AG20443 (cell line): ENCODE measurements at regions not wholly inside any gene's neighbourhood (a gene's known extent, or its start where the extent isn't known, plus 50 kb on each side); places are given as distances from the start of the nearest gene placed in this dataset.

Experiments
- DNase-seq: peaks from one replicate; pipeline ENCODE4 v3.0.0; 2012; ENCODE audit warnings: low spot score, mixed read lengths

DNA sequence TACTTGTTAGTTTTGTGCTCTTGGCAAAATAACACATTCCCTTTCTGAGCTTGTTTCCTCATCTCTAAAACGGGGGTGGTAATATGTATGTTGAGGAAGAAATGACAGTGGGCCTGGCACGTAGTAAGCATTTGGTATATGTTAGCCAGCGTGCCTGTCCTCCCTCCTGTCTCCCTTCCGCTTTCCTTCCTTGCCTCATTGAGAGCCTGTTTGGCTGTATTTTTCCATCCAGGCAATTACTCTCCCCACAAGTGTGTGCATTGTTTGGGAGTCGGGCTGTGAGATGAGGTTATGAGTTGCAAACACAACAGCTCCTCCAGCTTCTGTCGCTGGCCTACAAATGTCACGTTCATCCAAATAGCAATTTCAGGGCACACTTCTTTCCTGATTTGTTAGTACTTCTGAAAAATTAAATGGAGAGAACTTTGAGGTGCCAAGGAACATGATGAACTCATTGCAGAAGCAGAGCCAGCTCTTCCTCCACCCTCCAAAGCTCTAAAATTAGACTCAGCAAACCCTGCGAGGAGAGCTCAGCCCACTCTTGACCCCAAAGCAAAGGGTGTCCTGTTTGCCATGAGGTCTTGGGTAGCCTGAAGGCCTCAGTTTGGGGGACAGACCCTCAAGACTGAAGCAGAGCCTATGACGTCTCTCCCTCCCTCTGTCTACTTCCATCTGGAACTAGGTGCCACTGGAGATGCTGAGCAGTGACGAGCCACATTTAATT lies 50.7 kb upstream of the TOX2 start:
- no peak for DNase-seq

DNA sequence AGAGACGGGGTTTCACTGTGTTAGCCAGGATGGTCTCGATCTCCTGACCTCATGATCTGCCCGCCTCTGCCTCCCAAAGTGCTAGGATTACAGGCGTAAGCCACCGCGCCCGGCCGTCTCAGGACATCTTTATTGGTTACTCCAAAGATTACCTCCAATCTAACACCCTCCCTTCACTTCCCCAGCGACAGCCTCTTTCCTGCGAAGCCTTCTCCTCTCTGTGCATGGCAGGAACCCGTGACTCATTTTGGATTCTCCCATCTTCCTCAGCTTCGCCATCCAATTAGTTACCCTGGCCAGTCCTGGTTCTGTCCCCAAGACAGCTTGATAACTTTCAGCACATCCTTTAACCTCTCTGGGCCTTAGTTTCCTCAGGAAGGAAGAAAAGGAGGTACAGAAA lies 51.3 kb upstream of the TOX2 start:
- DNase-seq, result no peak

DNA sequence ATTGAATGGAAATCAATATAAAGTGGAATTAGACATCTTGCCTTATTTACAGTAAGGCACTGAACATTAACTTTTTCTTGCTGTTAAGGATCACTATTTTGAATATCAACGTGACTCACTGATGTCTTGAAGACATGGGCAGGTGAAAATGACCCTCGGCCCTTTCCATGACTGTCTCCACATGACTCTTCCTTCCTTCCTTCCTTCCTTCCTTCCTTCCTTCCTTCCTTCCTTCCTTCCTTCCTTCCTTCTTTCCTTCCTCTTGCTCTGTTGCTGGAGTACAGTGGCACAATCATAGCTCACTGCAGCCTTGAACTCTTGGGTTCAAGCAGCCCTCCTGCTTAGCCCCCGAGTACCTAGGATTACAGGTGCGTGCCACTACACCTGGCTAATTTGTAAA lies 52.2 kb upstream of the TOX2 start:
- no peak for DNase-seq

DNA sequence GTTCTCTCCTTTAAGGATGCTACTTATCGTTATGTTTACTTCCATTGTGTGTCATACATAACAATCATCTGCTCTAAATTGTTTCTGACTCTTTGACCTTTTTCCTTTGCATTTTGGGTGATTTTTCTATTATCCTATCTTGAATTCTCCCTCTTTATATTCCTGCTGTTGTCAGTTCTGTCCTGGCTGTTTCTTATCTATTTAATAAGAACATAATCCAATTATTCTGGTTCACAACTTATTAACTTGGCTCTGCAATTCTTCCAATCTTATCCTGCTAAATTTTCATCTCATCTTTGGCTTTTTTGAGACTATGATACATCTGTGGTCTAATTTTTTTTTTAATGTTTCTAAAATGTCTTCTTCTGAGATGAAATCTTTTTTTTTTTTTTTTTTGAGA lies 54.7 kb upstream of the TOX2 start:
- no peak for DNase-seq

DNA sequence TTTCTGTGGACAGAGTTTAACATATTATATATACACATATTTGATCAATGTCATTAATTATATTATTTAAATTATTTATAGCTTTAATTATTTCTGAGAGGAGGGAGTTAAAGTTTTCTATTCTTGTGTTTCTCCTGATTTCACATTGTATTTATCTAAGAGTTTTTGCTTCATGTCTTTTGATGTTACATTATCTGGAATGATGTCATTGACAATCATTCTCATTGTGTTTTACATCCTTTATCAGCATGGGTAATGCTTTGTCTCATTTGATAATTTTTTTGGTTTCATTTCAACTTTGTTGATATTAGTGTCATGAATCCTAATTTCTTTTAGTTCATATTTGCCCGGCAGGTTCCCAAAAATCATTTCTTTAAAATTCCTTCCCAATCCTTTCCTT lies 56.7 kb upstream of the TOX2 start:
- DNase-seq, result no peak

DNA sequence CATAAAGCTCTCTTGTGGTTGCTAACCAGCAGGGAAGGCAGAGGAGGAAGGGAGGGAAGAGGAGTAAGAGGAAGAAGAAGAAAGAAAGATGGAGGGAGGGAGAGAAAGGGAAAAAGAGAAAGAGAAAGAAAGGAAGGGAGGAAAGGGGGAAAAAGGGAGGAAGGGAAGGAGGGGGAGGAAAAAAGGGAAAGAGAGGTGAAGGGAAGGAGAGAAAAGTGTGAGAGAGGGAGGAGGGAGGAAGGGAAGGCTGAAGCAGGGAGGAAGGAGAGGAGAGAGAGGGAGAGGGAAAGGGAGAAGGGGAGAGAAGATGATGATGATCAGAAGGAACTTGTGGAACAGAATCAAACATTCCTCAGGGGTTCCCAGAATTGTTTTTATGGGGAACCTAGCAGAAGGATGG lies 57.5 kb upstream of the TOX2 start:
- DNase-seq, result no peak

DNA sequence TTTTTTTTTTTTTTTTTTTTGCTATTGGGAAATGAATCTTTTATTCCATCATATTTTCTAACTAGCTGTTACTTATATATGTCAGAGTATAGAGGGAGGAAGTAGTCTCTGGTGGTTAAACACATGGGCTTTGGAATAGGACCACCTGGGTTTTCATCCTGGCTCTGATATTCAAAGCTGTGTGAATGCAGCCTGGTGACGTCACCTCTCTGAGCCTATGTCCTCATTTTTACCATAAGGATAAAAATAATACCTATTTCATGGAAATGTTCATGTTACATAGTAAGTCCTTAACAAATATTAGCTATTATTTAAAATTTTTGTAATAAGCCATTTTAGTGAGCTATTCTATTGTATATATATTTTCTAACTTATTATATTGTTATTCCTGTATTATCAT lies 58.8 kb upstream of the TOX2 start:
- no peak for DNase-seq

DNA sequence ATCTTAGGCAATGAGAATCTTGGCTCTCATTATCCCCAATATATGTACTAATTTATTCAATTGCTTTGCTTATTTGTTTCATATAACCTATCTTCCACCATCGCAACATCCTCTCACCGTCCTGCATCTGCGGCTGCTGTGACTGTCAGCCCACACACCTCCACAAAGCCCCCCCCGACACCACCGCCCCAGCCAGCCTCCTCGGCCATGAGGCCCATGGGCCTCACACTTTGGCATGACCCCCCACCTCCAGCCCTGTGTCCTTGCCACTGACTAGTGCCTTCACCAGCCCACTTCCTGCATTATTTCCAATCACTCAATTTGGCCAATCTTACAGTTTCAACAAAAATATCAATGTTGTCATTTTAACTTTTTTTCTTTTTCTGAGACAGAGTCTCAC lies 60.7 kb upstream of the TOX2 start:
- DNase-seq, result no peak

DNA sequence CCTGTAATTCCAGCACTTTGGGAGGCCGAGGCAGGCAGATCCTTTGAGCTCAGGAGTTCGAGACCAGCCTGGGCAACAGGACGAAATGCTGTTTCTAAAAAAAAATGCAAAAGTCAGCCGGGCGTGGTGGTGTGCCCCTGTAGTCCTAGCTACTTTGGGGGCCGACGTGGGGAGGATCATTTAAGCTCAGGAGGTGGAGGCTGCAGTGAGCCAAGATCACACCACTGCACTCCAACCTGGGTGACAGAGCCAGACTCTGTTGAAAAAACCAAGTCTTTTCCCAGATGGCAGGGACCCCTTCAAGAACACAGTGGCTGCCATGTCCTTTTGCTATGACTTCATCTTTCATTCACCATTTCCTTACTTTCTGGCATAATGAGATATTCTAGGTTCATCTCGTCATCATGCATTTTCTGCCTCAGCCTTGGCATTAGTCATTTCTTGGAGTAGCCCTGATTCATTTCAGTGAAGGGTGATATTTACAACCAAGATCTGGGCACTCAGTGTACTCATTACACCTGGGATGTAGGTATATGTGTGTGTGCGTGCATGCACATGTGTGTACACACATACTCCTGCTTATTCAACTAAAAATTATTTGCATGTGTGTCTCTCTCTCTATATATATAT lies 61.4 kb upstream of the TOX2 start:
- no peak for DNase-seq

DNA sequence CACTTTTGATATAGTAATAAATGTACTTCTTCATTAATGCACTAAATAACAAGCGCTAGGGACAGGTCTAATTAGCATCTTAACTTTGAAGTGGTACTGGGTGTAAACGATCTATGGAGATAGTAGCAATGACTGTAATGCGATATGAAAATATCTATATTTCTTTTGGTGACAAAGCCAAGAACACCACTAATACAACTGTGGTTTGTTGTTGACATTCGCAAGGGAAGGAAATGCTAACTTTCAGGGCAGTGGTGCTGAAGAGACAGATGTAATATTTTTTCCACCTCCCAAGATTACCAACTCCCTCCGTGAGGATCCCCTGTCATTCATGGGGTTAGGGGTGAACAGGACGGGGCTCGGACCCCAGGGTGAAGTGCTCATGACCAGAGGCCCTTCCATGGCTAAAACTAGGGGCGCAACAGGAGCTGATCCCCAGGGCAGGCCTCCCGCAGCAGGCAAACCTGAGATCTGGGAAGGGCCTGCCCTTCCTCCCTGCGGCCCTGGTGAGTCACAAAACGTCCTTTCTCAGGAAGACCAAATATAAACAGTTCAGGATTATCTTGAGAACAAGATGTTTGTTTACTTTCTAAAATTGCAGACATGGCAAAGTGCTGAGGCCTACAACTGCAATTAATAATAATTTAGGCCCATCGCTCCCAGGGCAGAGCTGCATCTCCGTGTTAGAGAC lies 65.0 kb upstream of the TOX2 start:
- DNase-seq, result peak; percentile 52

DNA sequence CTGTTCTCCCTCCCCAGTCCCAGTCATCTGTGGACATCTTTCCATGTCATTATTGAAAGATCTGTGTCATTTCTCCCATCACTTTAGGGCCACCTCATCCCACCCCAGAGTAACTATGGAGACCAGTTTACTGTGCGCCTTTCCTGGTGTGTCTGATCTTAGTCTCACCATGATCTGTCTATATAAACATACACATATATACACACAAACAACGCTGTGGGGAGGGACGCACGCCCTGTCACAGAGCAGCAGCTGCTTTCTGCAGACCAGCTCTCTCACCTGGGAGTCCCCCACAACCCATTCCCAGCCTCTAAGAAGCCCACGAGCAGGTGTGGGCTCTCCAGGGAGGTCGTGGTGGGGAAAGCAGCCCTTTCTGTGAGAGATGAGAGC lies 68.1 kb upstream of the TOX2 start:
- no peak for DNase-seq

DNA sequence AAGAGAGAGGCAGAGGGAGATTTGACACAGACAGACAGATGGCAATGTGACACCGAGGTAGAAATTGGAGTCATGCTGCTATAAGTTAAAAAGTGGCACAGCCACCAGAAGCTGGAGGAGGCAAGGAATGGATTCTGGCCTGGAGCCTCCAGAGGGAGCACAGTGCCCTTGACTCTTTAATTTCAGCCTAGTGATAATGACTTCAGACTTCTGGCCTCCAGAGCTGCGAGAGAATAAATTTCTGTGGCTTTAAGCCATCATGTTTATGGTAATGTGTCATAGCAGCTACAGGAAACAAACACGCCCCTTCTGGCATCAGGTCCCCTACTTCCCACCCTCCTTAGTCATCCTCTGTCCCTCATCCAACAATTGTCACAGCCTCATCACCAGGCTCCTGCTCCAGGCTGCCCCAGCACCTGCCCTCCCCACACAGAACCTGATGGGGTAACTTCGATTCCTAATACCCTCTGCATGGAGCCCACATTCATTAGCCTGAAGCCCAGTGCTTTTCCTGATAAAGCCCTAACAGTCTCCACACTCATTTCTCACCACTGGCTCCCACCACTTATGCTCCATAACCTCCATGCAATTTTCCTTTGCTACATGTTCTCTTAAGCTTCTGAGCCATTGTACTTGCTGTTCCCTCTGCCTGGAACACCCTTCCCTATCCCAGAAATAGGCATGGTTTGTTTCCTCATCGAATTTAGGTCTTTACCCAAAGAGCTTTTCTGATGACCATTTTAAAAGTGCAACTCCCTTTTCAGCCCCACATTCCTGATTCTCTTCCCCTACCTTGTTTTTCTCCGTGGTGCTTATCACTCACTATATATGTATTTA lies 69.7 kb upstream of the TOX2 start:
- peak; percentile 79 for DNase-seq

DNA sequence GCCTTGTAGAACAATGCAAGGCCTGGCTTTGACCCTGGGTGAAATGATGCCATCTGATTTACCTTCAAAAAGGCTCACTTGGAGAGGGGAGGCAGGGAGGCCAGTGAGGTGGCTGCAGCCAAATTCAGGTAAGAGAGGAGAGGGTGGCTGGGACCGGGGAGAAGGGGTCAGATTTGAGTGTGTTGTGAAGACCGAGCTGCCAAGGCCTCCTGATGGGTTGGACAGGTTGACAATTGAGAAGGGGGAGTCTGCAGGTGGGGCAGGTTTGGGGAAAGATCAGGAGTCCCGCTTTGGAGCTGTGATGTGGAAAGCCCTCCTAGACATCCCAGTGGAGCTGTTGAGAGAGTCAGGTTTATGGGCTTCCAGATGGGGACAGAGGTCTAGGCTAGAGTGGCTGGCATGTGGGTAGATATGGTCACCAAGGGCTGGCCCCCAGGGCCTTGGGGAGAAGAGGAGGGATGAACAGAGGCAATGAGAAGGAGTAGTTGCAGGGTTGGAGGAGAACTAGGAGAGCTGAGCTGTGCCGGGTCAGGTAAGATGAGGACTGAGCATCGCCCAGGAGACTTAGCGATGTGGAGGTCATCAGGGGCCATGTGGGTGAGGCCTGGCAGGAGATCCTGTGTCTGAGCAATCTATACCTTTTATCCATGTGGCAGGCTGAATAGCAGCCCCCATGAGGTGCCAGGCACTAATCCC lies 70.5 kb upstream of the TOX2 start:
- DNase-seq, result no peak

DNA sequence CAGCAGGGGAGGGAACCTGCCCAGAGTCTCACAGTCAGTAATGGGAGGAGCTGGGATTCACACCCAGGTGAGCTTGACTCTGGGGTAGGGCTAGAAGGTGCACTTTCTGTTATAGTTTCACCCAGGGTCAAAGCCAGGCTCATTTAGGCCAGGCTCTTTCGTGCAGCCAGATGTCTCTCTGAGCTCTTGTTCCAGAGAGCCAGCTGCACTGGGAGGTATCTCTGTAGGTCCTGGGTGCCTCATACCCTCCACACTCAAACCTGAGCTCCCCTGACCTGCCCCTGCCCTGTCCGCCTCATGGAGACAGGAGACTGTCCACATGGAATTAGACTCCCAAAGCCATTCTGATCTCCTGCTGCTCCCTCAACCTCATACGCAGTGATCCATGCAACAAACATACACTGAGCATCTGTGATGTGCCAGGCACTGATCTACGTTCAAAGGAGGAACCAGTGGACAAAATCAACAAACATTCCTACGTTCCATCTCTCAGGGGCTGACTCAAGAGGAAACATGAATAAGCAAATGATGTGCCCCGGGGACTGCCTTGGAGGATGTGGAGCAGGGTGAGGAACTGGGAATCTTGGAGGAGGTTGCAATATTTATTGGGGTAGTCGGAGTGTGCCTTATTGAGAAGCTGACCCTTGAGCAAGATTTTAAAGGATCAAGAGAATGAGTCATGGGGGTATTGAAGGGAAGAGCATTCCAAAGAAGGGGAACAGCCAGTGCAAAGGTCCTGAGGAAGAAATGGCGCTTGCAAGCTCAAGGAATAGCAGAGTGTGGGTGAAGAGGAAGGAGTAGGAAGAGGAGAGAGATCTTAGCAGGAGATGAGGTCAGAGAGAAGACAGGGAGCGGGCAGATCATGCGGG lies 71.3 kb upstream of the TOX2 start:
- DNase-seq, result peak; percentile 64

DNA sequence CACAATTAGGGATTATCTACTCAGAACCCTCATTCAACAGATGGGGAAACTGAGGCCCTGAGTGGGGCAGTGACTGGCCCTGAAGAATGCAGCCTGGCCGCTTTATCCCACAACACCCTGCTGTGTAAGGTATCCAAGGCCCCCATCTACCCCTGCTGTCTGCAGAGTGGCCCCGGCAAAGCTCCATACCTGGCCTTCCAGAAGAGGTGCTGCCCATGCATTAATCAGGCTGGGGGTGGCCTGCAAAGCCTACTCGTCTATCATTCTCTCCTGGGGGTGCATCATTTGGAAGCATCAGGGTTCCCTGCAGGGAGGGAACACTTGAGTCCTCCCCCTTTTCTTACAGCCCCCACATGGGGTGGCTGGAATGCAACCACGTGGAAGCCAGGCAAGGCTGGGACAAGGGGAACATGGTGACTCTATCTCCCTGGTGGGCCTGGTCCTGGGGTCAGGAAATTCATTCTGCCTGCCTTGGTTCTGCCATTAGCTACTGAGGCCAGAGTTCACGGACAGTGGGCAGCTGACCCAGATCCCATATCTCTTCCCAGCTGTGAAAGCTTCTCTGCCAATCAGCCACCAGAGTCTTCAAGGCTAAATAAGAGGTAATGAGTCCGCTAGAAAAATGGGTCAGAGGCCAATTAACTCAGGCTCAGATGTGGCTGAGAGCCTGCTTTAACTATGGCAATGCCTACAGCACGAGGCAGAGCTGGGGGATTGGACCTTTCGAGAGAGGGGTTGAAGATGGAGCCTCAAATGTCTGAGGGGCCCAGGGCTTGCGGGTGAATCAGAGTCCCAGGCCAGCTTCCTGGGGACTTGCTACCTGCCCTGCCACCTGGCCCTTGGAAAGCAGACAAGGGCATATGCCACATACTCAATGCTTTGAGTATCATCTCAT lies 72.3 kb upstream of the TOX2 start:
- DNase-seq, result no peak

DNA sequence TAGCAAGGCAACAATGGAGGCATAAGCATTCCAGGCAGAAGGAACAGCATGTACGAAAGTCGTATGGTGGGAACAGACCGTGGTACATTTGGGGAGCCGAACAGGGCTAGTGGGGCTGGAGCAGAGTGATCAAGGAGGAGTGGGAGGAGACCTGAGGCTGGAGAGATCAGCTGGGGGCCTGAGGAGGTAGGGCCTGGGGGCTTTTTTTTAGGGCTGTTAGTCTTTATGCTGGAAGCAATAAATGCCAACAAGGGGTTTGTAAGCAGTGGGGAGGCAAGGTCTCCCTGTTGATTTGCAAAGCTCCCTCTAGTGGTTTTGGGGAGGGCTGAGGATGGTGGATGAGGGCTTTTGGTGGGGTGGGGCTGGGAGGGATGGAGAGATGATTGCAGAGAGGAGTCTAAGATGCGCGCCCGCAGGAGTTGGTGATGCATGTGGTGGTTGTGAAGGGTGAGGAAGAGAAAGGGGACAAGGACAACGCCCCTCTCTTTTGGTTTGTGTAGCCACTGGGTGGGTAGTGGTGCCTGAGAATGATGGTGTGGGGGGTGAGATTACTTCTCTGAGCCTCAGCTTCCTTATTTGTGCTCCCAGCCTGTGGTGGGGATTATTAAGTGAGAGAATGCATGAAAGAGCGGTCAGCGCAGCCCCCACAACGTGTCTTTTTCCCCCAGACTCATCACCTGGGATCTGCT lies 74.1 kb upstream of the TOX2 start:
- DNase-seq, result peak; percentile 47

DNA sequence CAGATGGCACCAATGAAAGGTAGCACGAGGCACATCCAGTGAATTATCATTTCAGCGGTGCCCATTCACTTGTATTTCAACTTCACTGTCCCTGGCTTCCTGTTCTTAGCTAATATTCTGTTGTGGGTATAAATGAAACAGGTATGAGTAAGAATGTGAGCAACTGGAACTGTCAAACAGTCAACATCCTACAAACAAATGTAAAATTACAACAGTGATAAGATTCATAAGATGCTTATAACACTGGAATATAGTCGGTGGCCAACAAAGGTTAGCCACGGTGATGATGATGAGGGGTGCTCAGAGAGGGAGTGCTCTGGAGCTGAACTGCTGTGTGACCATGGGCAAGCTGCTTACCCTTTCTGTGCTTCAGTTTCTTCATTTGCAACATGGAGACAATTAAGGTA lies 74.9 kb upstream of the TOX2 start:
- DNase-seq, result no peak

DNA sequence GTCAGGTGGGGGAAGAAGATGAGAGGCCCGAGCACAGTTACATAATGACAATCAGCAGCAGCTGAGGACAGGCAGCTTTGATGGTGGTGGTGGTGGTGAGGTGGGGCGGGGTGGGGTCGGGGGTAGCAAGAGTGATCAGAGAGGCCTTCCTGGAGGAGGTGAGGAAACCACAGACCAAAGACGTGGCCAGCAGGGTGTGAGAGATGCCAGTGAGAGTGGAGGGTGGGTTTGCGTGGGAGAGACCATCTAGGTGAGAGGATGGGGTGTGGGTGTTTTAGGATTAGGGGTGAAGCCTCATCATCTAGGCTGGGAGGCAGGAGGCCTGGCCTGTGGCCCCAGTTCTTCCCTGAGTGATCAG lies 76.0 kb upstream of the TOX2 start:
- no peak for DNase-seq
